Heart left ventricle (tissue), 16 donors: ENCODE measurements at regions not wholly inside any gene's neighbourhood (a gene's known extent, or its start where the extent isn't known, plus 50 kb on each side); places are given as distances from the start of the nearest gene placed in this dataset.

Source experiments
- ATAC-seq, 4 donors: fragments of 200-7000 bp; cut with Tn5 transposase; one replicate each; pipeline ENCODE4 v1.9.1; 2020 to 2022; ENCODE audit warnings: moderate library complexity in 4 of 4, mild to moderate bottlenecking in 3 of 4, moderate number of reproducible peaks in 1 of 4
- DNase-seq, 5 donors: peaks; one replicate each; pipeline ENCODE4 v3.0.0-alpha.2; 2020
- H3K27ac ChIP-seq, 12 donors: fragments of 200-600 bp; sonication (generic) in 4 of 12; one replicate each; pipeline versions ENCODE4 v1.5.0 to v1.8.0; 2016 to 2022; ENCODE audit warnings: mild to moderate bottlenecking in 2 of 12
- H3K27me3 ChIP-seq, 9 donors: fragments of 200-600 bp; sonication (generic) in 2 of 9; one replicate each; pipeline versions ENCODE4 v1.5.1 to v1.8.0; 2016 to 2022; ENCODE audit warnings: mild to moderate bottlenecking in 3 of 9
- H3K36me3 ChIP-seq, 9 donors: fragments of 200-600 bp; sonication (generic) in 2 of 9; one replicate each; pipeline versions ENCODE4 v1.5.0 to v1.8.0; 2018 to 2022; ENCODE audit warnings: mild to moderate bottlenecking in 2 of 9
- H3K4me1 ChIP-seq, 12 donors: fragments of 200-600 bp; sonication (generic) in 4 of 12; one replicate each; pipeline versions ENCODE4 v1.5.0 to v1.8.0; 2016 to 2022; ENCODE audit warnings: mild to moderate bottlenecking in 3 of 12
- H3K4me3 ChIP-seq, 12 donors: fragments of 200-600 bp; sonication (generic) in 4 of 12; one replicate each; pipeline versions ENCODE4 v1.5.0 to v1.8.0; 2017 to 2022; ENCODE audit warnings: mild to moderate bottlenecking in 9 of 12, moderate library complexity in 4 of 12
- H3K9me3 ChIP-seq, 12 donors: fragments of 200-600 bp; sonication (generic) in 4 of 12; one replicate each; pipeline versions ENCODE4 v1.5.0 to v1.8.0; 2016 to 2022; ENCODE audit warnings: mild to moderate bottlenecking in 1 of 12
- CTCF ChIP-seq, 12 donors: fragments of 200-600 bp; sonication (generic) in 4 of 12; IDR thresholded peaks; one replicate each; pipeline versions ENCODE4 v1.5.0 to v1.8.0; 2018 to 2022; ENCODE audit warnings: antibody characterized with exemption in 12 of 12, mild to moderate bottlenecking in 5 of 12
- POLR2A ChIP-seq, 2 donors: fragments of 450-650 bp; IDR thresholded peaks; one replicate each; pipeline ENCODE4 v1.6.1; 2017; ENCODE audit warnings: antibody characterized with exemption in 2 of 2, mild to moderate bottlenecking in 2 of 2, moderate library complexity in 2 of 2
- whole genome bisulfite sequencing, 4 donors: extraction: QIAGEN DNeasy Blood & Tissue Kit in 2 of 4; methylation state at CpG; one replicate each; pipeline versions ENCODE4 v1.1.5 to v1.1.7; 2013 to 2018; 5-methylcytosine and 5-hydroxymethylcytosine counted together
- intact Hi-C, 10 donors: fragments of 100-400 bp; cut with DNase I; formaldehyde crosslinking; loops; one replicate each; pipeline versions ENCODE4 v1.11.1 to v1.14.2; 2022
- donor health status: ischemic (EF 13 %, LVEDD 7.1; RV severe dilation, severe dysfunction).
- donor health status: healthy with polysubstance abuse.
- donor health status: DM: no; HTN: yes; CAD: no.
- donor health status: DM: no; HTN: no; CAD: no.
- donor health status: ischemic (EF 25% LVEDD 6.9; RV normal size, moderate dysfunction).
- donor health status: ischemic (EF 25% LVEDD 5.7; RV mildly dilated, moderate dysfunction).
- donor health status: healthy.
- donor health status: DM: yes; HTN: yes; CAD: no.
- donor health status: ischemic (EF 35%, LVEDD 5.7; RV mildly dilated, moderate dysfunction).
- donor health status: nonischemic (EF 11% LVEDD 7.7; RV severe dilation, severe dysfunction).
- donor health status: DM: yes; HTN: yes; CAD: no.
- donor health status: PGD.
- donor health status: ischemic (EF 29% LVEDD 5.4; RV normal size, mild dysfunction).
- donor health status: nonischemic (EF 23%, LVEDD 6.1; RV moderate dilation, normal function).

GRCh38 chr5:2493356-2493755 is 258.1 kb downstream of the IRX2 start:
- intact Hi-C loops: no loop called here
- H3K4me3 ChIP-seq: no peak overlapping the region
- no peaks in the 10 kb centered on the region for H3K36me3 ChIP-seq
- DNase-seq (no peak), ATAC-seq (no peak)
- H3K9me3 ChIP-seq: no peaks in the 10 kb centered on the region
- no peak overlapping the region for H3K27ac ChIP-seq
- H3K27me3 ChIP-seq: no peaks in the 10 kb centered on the region
- H3K4me1 ChIP-seq: no peaks in the 10 kb centered on the region
- TF ChIP-seq CTCF (IDR thresholded peaks at IDR 0.05): no peak
- no peak for TF ChIP-seq POLR2A (IDR thresholded peaks at IDR 0.05)
- WGBS, 4 donors: 73 to 90% (median 83%) methylated on average over 8 of the region's 8 CpGs

DNA sequence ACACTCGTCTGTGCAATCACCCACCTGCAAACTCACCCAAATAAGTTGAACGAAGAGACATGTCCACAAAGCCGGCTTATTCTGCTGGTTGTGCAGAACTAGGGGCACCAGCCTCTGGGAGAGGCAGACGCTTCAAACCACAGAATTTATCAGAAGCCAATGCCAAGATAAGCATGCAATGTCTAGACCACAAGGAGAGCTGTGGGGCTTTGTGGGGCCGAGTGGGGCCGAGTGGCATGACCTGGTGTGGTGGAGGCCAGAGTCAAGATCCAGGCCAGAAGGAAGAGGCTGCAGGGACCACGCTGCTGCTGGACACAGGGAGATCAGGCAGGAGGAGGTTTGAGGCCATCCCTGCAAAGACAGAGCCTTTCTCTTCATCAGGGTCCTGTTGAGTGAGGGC is 259.0 kb downstream of the IRX2 start:
- TF ChIP-seq POLR2A (IDR thresholded peaks at IDR 0.05): no peak
- no peak for TF ChIP-seq CTCF (IDR thresholded peaks at IDR 0.05)
- DNase-seq (no peak), ATAC-seq (no peak)
- no peaks in the 10 kb centered on the region for H3K4me1 ChIP-seq
- H3K36me3 ChIP-seq: no peaks in the 10 kb centered on the region
- 47 to 68% (median 62%) methylated on average over 7 of the region's 7 CpGs for WGBS, 4 donors
- no peaks in the 10 kb centered on the region for H3K27me3 ChIP-seq
- H3K4me3 ChIP-seq: no peak overlapping the region
- intact Hi-C loops: no loop called here
- no peaks in the 10 kb centered on the region for H3K9me3 ChIP-seq
- H3K27ac ChIP-seq: no peak overlapping the region

DNA sequence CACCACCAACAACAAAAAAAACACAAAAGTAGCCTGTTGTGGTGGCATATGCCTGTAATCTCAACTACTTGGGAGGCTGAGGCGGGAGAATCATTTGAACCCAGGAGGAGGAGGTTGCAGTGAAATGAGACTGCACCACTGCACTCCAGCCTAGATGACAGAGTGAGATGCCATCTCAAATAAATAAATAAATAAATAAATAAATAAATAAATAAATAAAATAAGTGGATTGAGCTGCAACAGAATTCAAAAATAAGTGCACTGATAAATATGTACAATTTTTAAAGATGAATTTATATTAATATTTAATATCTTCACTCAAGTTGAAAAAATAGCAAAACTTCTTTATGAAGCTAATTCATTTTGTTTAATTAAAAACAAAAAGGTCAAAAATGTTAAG is 259.6 kb downstream of the IRX2 start:
- no peak overlapping the region for H3K27ac ChIP-seq
- H3K9me3 ChIP-seq: no peaks in the 10 kb centered on the region
- H3K4me1 ChIP-seq: no peaks in the 10 kb centered on the region
- WGBS, 4 donors: 64 to 94% (median 90%) methylated on average over 1 of the region's 1 CpG
- DNase-seq (no peak), ATAC-seq (no peak)
- no peak overlapping the region for H3K4me3 ChIP-seq
- intact Hi-C loops: no loop called here
- TF ChIP-seq CTCF (IDR thresholded peaks at IDR 0.05) (no peak), POLR2A (IDR thresholded peaks at IDR 0.05) (no peak)
- H3K36me3 ChIP-seq: no peaks in the 10 kb centered on the region
- H3K27me3 ChIP-seq: no peaks in the 10 kb centered on the region

- TF ChIP-seq POLR2A (IDR thresholded peaks at IDR 0.05) (no peak), CTCF (IDR thresholded peaks at IDR 0.05) (no peak)
- no peaks in the 10 kb centered on the region for H3K36me3 ChIP-seq
- H3K4me3 ChIP-seq: no peak overlapping the region
- intact Hi-C loops: no loop called here
- DNase-seq: no peak
- H3K27ac ChIP-seq: no peak overlapping the region
- no peaks in the 10 kb centered on the region for H3K4me1 ChIP-seq
- WGBS, 4 donors: 82 to 88% (median 84%) methylated on average over 10 of the region's 10 CpGs
- H3K27me3 ChIP-seq: no peaks in the 10 kb centered on the region
- H3K9me3 ChIP-seq: peaks cover 0 to 9% (median 0%) of the 10 kb centered on the region in 12 donors
- no peak for ATAC-seq
These were observed 262.2 kb downstream of the IRX2 start for GRCh38 chr5:2489306-2489705.
